Thyroid gland (tissue), 4 donors: ENCODE measurements at regions not wholly inside any gene's neighbourhood (a gene's known extent, or its start where the extent isn't known, plus 50 kb on each side); places are given as distances from the start of the nearest gene placed in this dataset.

Source experiments
- DNase-seq, 2 donors: peaks; one replicate each; pipeline ENCODE4 v3.0.0-alpha.2; 2019
- H3K27ac ChIP-seq, 3 donors: fragments of 200-600 bp; sonication (generic); 1 replicate in 2 of 3; 2 replicates in 1 of 3; pipeline ENCODE4 v1.5.1; 2016 to 2019; ENCODE audit warnings: mild to moderate bottlenecking in 1 of 3, moderate library complexity in 1 of 3
- H3K27me3 ChIP-seq: fragments of 200-600 bp; sonication (generic); one replicate; pipeline ENCODE4 v1.5.1; 2019
- H3K36me3 ChIP-seq, 2 donors: fragments of 200-600 bp; sonication (generic); one replicate each; pipeline ENCODE4 v1.5.1; 2016 to 2019
- H3K4me1 ChIP-seq, 2 donors: fragments of 200-600 bp; sonication (generic); one replicate each; pipeline ENCODE4 v1.5.1; 2017 to 2019
- H3K4me3 ChIP-seq, 3 donors: fragments of 200-600 bp; sonication (generic); replicated peaks in 1 of 3; 1 replicate in 2 of 3; 2 replicates in 1 of 3; pipeline ENCODE4 v1.5.1; 2016; ENCODE audit warnings: mild to moderate bottlenecking in 1 of 3
- H3K9me3 ChIP-seq: fragments of 200-600 bp; sonication (generic); one replicate; pipeline ENCODE4 v1.5.1; 2017
- POLR2A ChIP-seq, 2 donors: fragments of 450-650 bp; IDR thresholded peaks; one replicate each; pipeline ENCODE4 v1.6.1; 2017; ENCODE audit warnings: antibody characterized with exemption in 2 of 2, mild to moderate bottlenecking in 2 of 2, moderate library complexity in 1 of 2
- WGBS, 2 donors: methylation state at CpG; one replicate each; pipeline ENCODE4 v1.1.5; 2017; 5-methylcytosine and 5-hydroxymethylcytosine counted together
- intact Hi-C: fragments of 100-400 bp; cut with DNase I; formaldehyde crosslinking; loops from one replicate; pipeline ENCODE4 v1.15.1; 2023
- TF ChIP-seq, protein P1 (sequence below), 6 experiments: fragments of 200-600 bp in 3 of 6; fragments of 450-650 bp in 3 of 6; sonication (generic) in 3 of 6; IDR thresholded peaks; one replicate each; pipeline ENCODE4 v1.5.1; 2016 to 2019; ENCODE audit warnings: antibody characterized with exemption in 6 of 6, mild to moderate bottlenecking in 2 of 6, inconsistent platforms in 1 of 6, moderate library complexity in 1 of 6

DNA sequence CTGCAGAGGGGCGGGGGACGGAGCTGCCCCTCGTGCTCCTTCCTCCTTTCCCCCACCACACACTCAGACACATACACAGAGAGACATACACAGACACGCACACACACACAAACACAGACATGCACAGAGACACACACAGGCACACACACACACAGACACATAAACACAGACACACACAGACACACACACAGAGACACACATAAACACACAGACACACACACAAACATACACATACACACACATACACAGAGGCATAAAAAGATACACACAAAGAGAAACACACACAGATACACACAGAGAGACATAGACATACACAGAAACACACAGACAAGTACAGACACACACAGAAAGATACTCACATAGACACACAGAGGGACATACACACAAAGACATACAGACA lies 136.0 kb downstream of the UQCRFS1 start:
- Histone ChIP-seq H3K9me3 (no peaks in the 10 kb centered on the region), H3K4me3 (no peak overlapping the region), H3K27me3 (no peaks in the 10 kb centered on the region), H3K27ac (no peak overlapping the region), H3K36me3 (no peaks in the 10 kb centered on the region), H3K4me1 (no peaks in the 10 kb centered on the region)
- intact Hi-C loops: no loop called here
- WGBS, 2 donors: 86 to 91% methylated on average over 4 of the region's 4 CpGs
- no peak for TF ChIP-seq POLR2A (IDR thresholded peaks at IDR 0.05)
- TF ChIP-seq, protein P1, sequence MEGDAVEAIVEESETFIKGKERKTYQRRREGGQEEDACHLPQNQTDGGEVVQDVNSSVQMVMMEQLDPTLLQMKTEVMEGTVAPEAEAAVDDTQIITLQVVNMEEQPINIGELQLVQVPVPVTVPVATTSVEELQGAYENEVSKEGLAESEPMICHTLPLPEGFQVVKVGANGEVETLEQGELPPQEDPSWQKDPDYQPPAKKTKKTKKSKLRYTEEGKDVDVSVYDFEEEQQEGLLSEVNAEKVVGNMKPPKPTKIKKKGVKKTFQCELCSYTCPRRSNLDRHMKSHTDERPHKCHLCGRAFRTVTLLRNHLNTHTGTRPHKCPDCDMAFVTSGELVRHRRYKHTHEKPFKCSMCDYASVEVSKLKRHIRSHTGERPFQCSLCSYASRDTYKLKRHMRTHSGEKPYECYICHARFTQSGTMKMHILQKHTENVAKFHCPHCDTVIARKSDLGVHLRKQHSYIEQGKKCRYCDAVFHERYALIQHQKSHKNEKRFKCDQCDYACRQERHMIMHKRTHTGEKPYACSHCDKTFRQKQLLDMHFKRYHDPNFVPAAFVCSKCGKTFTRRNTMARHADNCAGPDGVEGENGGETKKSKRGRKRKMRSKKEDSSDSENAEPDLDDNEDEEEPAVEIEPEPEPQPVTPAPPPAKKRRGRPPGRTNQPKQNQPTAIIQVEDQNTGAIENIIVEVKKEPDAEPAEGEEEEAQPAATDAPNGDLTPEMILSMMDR (IDR thresholded peaks at IDR 0.05): no peak
- DNase-seq: no peak

DNA sequence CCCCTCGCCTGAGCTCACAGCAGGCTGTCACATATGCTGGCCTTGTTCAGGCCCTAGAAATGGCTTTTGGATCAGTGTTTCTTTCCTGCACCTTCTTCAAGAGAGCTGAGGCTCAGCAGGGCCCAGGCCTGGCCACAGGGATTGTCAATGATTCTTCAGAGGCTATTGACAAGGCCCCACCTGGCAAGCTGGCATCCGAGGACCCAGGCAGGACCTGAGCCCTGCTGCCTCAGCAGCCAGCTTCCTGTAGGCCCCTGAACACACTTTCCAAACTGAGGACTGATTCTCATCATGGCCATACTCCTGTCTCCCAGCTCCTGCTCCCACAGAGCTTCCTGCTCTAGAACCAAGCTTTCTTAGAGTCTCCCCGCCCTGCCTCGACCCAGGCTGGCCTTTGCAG lies 136.8 kb downstream of the UQCRFS1 start:
- Histone ChIP-seq H3K4me3 (no peak overlapping the region), H3K27ac (no peak overlapping the region), H3K36me3 (no peaks in the 10 kb centered on the region), H3K4me1 (no peaks in the 10 kb centered on the region), H3K27me3 (no peaks in the 10 kb centered on the region), H3K9me3 (no peaks in the 10 kb centered on the region)
- no peak for TF ChIP-seq POLR2A (IDR thresholded peaks at IDR 0.05)
- WGBS, 2 donors: 79 to 80% methylated on average over 3 to 4 of the region's 4 CpGs
- DNase-seq: no peak
- intact Hi-C loops: no loop called here

DNA sequence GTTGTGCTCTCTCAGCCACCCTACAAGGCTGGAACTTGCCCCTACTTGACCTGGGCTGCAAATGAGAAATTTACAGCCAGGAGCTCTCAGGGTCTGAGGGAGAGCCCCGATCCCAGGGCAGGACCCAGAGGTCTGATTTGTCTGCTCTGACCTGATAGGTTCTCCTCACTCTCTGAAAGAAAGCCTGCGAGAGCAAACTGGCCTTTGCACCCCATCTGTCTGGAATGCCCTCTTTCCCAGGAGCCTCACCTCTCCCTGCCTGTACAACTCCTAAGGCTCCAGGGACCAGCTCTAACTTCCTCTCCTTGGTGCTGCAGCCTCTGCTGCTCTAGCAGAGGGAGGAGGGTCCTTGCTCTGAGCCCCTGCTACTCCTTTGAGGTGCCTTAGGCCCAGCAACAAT lies 137.8 kb downstream of the UQCRFS1 start:
- no peak for DNase-seq
- TF ChIP-seq POLR2A (IDR thresholded peaks at IDR 0.05): no peak
- TF ChIP-seq, protein P1 (IDR thresholded peaks at IDR 0.05): no peak
- H3K9me3 ChIP-seq: no peaks in the 10 kb centered on the region
- no peaks in the 10 kb centered on the region for H3K27me3 ChIP-seq
- 88 to 100% methylated on average over 1 to 2 of the region's 2 CpGs for WGBS, 2 donors
- no peak overlapping the region for H3K4me3 ChIP-seq
- no peaks in the 10 kb centered on the region for H3K36me3 ChIP-seq
- intact Hi-C loops: no loop called here
- H3K27ac ChIP-seq: no peak overlapping the region
- no peaks in the 10 kb centered on the region for H3K4me1 ChIP-seq

DNA sequence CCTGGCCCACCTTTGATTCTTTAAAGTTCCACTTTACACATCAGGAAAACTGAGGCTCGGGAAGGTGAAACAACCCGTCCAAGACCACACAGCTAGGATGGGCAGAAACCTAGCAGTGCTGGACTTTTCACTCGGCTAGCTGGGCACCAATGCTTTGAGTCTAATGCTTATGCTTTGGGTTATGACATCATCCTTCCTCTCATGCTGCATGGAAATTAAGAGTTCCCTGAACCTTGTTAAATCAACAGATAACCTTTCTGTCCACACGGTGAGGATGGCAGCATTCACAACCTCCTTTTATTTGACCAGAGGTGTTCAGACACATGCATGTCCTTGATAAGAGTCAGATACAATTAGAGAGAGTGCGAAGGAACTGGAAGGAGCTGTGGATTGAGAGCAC lies 138.4 kb downstream of the UQCRFS1 start:
- WGBS, 2 donors: 77 to 88% methylated on average over 5 of the region's 5 CpGs
- no peaks in the 10 kb centered on the region for H3K9me3 ChIP-seq
- no peaks in the 10 kb centered on the region for H3K4me1 ChIP-seq
- no peak for DNase-seq
- no peak overlapping the region for H3K4me3 ChIP-seq
- no peaks in the 10 kb centered on the region for H3K36me3 ChIP-seq
- TF ChIP-seq, protein P1 (IDR thresholded peaks at IDR 0.05): no peak
- no peak for TF ChIP-seq POLR2A (IDR thresholded peaks at IDR 0.05)
- H3K27ac ChIP-seq: no peak overlapping the region
- intact Hi-C loops: no loop called here
- H3K27me3 ChIP-seq: no peaks in the 10 kb centered on the region

DNA sequence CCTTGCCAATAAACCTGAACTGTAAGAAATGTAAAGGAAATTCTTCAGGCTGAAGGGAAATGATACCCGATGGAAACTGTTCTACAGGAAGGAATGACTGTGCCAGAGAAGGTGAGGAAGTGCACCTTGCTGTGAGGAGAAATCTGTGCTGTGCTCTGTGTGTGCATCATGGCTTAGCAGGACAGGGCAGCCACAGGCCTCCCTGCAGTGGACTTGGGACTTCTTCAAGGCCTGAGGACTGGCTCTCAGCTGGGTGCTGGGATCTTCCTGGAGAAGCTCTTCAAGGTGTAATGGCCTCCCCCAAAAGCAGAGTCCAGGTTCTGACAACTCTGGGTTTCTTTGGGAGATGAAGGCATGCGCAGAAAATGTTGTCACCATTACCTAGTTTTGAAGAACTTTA lies 145.1 kb downstream of the UQCRFS1 start:
- no peaks in the 10 kb centered on the region for H3K4me1 ChIP-seq
- H3K9me3 ChIP-seq: no peaks in the 10 kb centered on the region
- DNase-seq: no peak
- no peaks in the 10 kb centered on the region for H3K36me3 ChIP-seq
- TF ChIP-seq, protein P1 (IDR thresholded peaks at IDR 0.05): no peak
- no peak for TF ChIP-seq POLR2A (IDR thresholded peaks at IDR 0.05)
- no peaks in the 10 kb centered on the region for H3K27me3 ChIP-seq
- no peak overlapping the region for H3K4me3 ChIP-seq
- intact Hi-C loops: no loop called here
- WGBS, 2 donors: 82 to 90% methylated on average over 2 of the region's 2 CpGs
- no peak overlapping the region for H3K27ac ChIP-seq
